MCF 10A (cell line): ENCODE measurements at regions not wholly inside any gene's neighbourhood (a gene's known extent, or its start where the extent isn't known, plus 50 kb on each side); places are given as distances from the start of the nearest gene placed in this dataset.

Experiments used
- BruUV-seq: library from RNA; stranded (reverse); fragments of 400-500 nt; replicated peaks from 2 replicates; lab custom pipeline; 2021; lab: Mats Ljungman, UMichigan
- CTCF ChIA-PET: fragments of 300-600 bp; sonication (Branson Sonifier 250); formaldehyde crosslinking; extraction: SDS; loops from one replicate; lab custom pipeline; 2021; ENCODE audit warnings: antibody characterized with exemption, inconsistent platforms; lab: Yijun Ruan, JAX
- POLR2A ChIA-PET: fragments of 300-600, 350-650 bp; sonication (Branson Sonifier 250); formaldehyde crosslinking; extraction: SDS; loops from one replicate; lab custom pipeline; 2020; ENCODE audit warnings: antibody characterized with exemption, inconsistent platforms; lab: Yijun Ruan, JAX
- DNase-seq: peaks from one replicate; pipeline ENCODE4 v3.0.0-alpha.2; 2018; ENCODE audit not compliant: unreplicated experiment
- H3K27ac Mint-ChIP-seq: one replicate; pipeline ENCODE4 v1.8.0; 2022; ENCODE audit warnings: mild to moderate bottlenecking, low read depth, mixed read lengths; ENCODE audit not compliant: unreplicated experiment
- H3K27me3 Mint-ChIP-seq: one replicate; pipeline ENCODE4 v1.8.0; 2022; ENCODE audit warnings: mixed read lengths; ENCODE audit not compliant: insufficient read depth, unreplicated experiment
- H3K36me3 Mint-ChIP-seq: one replicate; pipeline ENCODE4 v1.8.0; 2022; ENCODE audit warnings: mild to moderate bottlenecking, moderate library complexity, mixed read lengths; ENCODE audit not compliant: insufficient read depth, unreplicated experiment
- H3K4me1 Mint-ChIP-seq: one replicate; pipeline ENCODE4 v1.8.0; 2022; ENCODE audit warnings: mixed read lengths; ENCODE audit not compliant: insufficient read depth, unreplicated experiment
- H3K4me3 Mint-ChIP-seq: one replicate; pipeline ENCODE4 v1.8.0; 2022; ENCODE audit warnings: mild to moderate bottlenecking, moderate library complexity, mixed read lengths; ENCODE audit not compliant: unreplicated experiment
- H3K9me3 Mint-ChIP-seq: one replicate; pipeline ENCODE4 v1.8.0; 2022; ENCODE audit warnings: mixed read lengths; ENCODE audit not compliant: unreplicated experiment
- CTCF ChIP-seq: fragments of 200-600 bp; IDR thresholded peaks from one replicate; pipeline ENCODE4 v1.8.0; 2022; ENCODE audit warnings: antibody characterized with exemption, mild to moderate bottlenecking; ENCODE audit not compliant: unreplicated experiment
- intact Hi-C: fragments of 100-400 bp; cut with micrococcal nuclease; formaldehyde crosslinking; loops from 2 replicates; pipeline ENCODE4 v1.14.1; 2022

- peak overlapping the region; percentile 92 for H3K27ac Mint-ChIP-seq
- H3K36me3 Mint-ChIP-seq: peaks cover 4% of the 10 kb centered on the region
- intact Hi-C loops: no loop called here
- H3K4me1 Mint-ChIP-seq: peaks cover 28% of the 10 kb centered on the region
- DNase-seq: peak; percentile 68
- no TSS peak for BruUV-seq
- no peaks in the 10 kb centered on the region for H3K9me3 Mint-ChIP-seq
- no peak for TF ChIP-seq CTCF
- CTCF ChIA-PET: no interaction called here
- no peaks in the 10 kb centered on the region for H3K27me3 Mint-ChIP-seq
- POLR2A ChIA-PET: interaction anchor here (0.7 kb wide), 1 partner anchor 11 kb away, joined by 5 read pairs; no protein-coding TSS in a partner anchor
- H3K4me3 Mint-ChIP-seq: no peak overlapping the region
Observed at GRCh38 chr13:40384976-40385857, 281.2 kb downstream of the FOXO1 start.

- Mint-ChIP-seq H3K27me3 (no peaks in the 10 kb centered on the region), H3K9me3 (no peaks in the 10 kb centered on the region), H3K4me3 (no peak overlapping the region), H3K4me1 (peaks cover 28% of the 10 kb centered on the region), H3K36me3 (peaks cover 4% of the 10 kb centered on the region), H3K27ac (peak overlapping the region; percentile 92)
- BruUV-seq: no TSS peak
- DNase-seq: no peak
- POLR2A ChIA-PET: no interaction called here
- CTCF ChIA-PET: no interaction called here
- intact Hi-C loops: no loop called here
- TF ChIP-seq CTCF: no peak
Observed at GRCh38 chr13:40385858-40386180, 280.6 kb downstream of the FOXO1 start.

- ChIA-PET CTCF (interaction anchor here (0.6 kb wide), 1 partner anchor 55 kb away, joined by 3 read pairs; no protein-coding TSS in a partner anchor), POLR2A (no interaction called here)
- peak; percentile 51 for DNase-seq
- no peak for TF ChIP-seq CTCF
- Mint-ChIP-seq H3K4me1 (peaks cover 28% of the 10 kb centered on the region), H3K36me3 (peaks cover 2% of the 10 kb centered on the region), H3K27ac (peak overlapping the region; percentile 14), H3K27me3 (no peaks in the 10 kb centered on the region), H3K9me3 (no peaks in the 10 kb centered on the region), H3K4me3 (no peak overlapping the region)
- intact Hi-C loops: no loop called here
- BruUV-seq: no TSS peak
Observed at GRCh38 chr13:40386586-40386985, 279.9 kb downstream of the FOXO1 start.

GRCh38 chr13:40387775-40388174, 278.7 kb downstream of the FOXO1 start:
- no peak for TF ChIP-seq CTCF

More at GRCh38 chr13:40387775-40388174, 278.7 kb downstream of the FOXO1 start:
- Mint-ChIP-seq H3K9me3 (no peaks in the 10 kb centered on the region), H3K36me3 (no peaks in the 10 kb centered on the region), H3K4me3 (no peak overlapping the region), H3K27ac (peak overlapping the region; percentile 14), H3K27me3 (no peaks in the 10 kb centered on the region), H3K4me1 (peaks cover 28% of the 10 kb centered on the region)
- ChIA-PET POLR2A (no interaction called here), CTCF (interaction anchor here (0.6 kb wide), 1 partner anchor 1270 kb away, joined by 3 read pairs; no protein-coding TSS in a partner anchor)
- intact Hi-C loops: no loop called here
- no TSS peak for BruUV-seq
- DNase-seq: no peak
